DOHH2 (cell line): ENCODE measurements at regions not wholly inside any gene's neighbourhood (a gene's known extent, or its start where the extent isn't known, plus 50 kb on each side); places are given as distances from the start of the nearest gene placed in this dataset.

Experiments used
- H3F3A ChIP-seq: fragments of 200-600 bp; sonication (generic), shearing (Covaris generic); 2 replicates; pipeline ENCODE4 v1.6.0; 2016; ENCODE audit warnings: antibody characterized with exemption, mild to moderate bottlenecking; ENCODE audit not compliant: control insufficient read depth, insufficient read depth
- H3K27ac ChIP-seq: fragments of 200-600 bp; sonication (generic); 2 replicates; pipeline ENCODE4 v1.5.1; 2014; ENCODE audit warnings: low read depth, mild to moderate bottlenecking, low read length, moderate library complexity
- H3K27me3 ChIP-seq: fragments of 200-600 bp; sonication (generic); 2 replicates; pipeline ENCODE4 v1.6.1; 2014; ENCODE audit warnings: mild to moderate bottlenecking, low read length, mixed read lengths; ENCODE audit not compliant: control insufficient read depth
- H3K36me3 ChIP-seq: fragments of 200-600 bp; sonication (generic); 2 replicates; pipeline ENCODE4 v1.6.1; 2014; ENCODE audit warnings: mild to moderate bottlenecking, low read length, moderate library complexity, mixed read lengths; ENCODE audit not compliant: control insufficient read depth
- H3K4me1 ChIP-seq: fragments of 200-600 bp; sonication (generic); 2 replicates; pipeline ENCODE4 v1.6.1; 2014; ENCODE audit warnings: mild to moderate bottlenecking, low read length, mixed read lengths; ENCODE audit not compliant: control insufficient read depth
- H3K4me2 ChIP-seq: fragments of 200-600 bp; sonication (generic); 2 replicates; pipeline ENCODE4 v1.6.0; 2014; ENCODE audit warnings: mild to moderate bottlenecking, low read length, moderate library complexity
- H3K4me3 ChIP-seq: fragments of 200-600 bp; sonication (generic); 2 replicates; pipeline ENCODE4 v1.5.1; 2014; ENCODE audit warnings: mild to moderate bottlenecking, low read length, mixed read lengths
- H3K79me2 ChIP-seq: fragments of 200-600 bp; sonication (generic); 2 replicates; pipeline ENCODE4 v1.6.1; 2014; ENCODE audit warnings: mild to moderate bottlenecking, low read length, mixed read lengths; ENCODE audit not compliant: control insufficient read depth
- H3K9me2 ChIP-seq: fragments of 200-600 bp; sonication (generic); replicated peaks from 2 replicates; pipeline ENCODE4 v1.6.1; 2014; ENCODE audit warnings: mild to moderate bottlenecking, low read length, mixed read lengths; ENCODE audit not compliant: control insufficient read depth
- H3K9me3 ChIP-seq: fragments of 200-600 bp; sonication (generic); 2 replicates; pipeline ENCODE4 v1.6.1; 2014; ENCODE audit warnings: antibody characterized with exemption, low read length, mixed read lengths; ENCODE audit not compliant: control insufficient read depth, insufficient read depth
- H4K20me1 ChIP-seq: fragments of 200-600 bp; sonication (generic); 2 replicates; pipeline ENCODE4 v1.6.0; 2014; ENCODE audit warnings: low read depth, mild to moderate bottlenecking, antibody characterized with exemption, low read length, moderate library complexity; ENCODE audit not compliant: control insufficient read depth, insufficient read depth
- CTCF ChIP-seq: fragments of 200-600 bp; sonication (generic); IDR thresholded peaks from one replicate; pipeline ENCODE4 v1.5.1; 2014; ENCODE audit warnings: antibody characterized with exemption, mild to moderate bottlenecking, low read depth, low read length; ENCODE audit not compliant: poor library complexity, severe bottlenecking
- EZH2phosphoT487 ChIP-seq: fragments of 200-600 bp; sonication (generic); IDR thresholded peaks from 2 replicates; pipeline ENCODE4 v1.6.1; 2017; ENCODE audit warnings: borderline replicate concordance, mild to moderate bottlenecking, antibody characterized with exemption, low read length, moderate library complexity, mixed read lengths

GRCh38 chr18:45379903-45380302, 235.4 kb upstream of the SLC14A2 start:
- TF ChIP-seq EZH2phosphoT487: no peak
- no peak for TF ChIP-seq CTCF
- H3K4me1 ChIP-seq: no peaks in the 10 kb centered on the region
- no peaks in the 10 kb centered on the region for H3K79me2 ChIP-seq
- H3K27me3 ChIP-seq: peaks cover 6% of the 10 kb centered on the region
- H3K27ac ChIP-seq: no peak overlapping the region
- H3K4me3 ChIP-seq: no peak overlapping the region
- no peaks in the 10 kb centered on the region for H3K9me2 ChIP-seq
- H3K36me3 ChIP-seq: no peaks in the 10 kb centered on the region
- no peaks in the 10 kb centered on the region for H3F3A ChIP-seq
- no peak overlapping the region for H3K4me2 ChIP-seq
- H4K20me1 ChIP-seq: no peaks in the 10 kb centered on the region
- H3K9me3 ChIP-seq: no peaks in the 10 kb centered on the region

GRCh38 chr18:45381282-45381681, 234.0 kb upstream of the SLC14A2 start:
- no peak overlapping the region for H3K4me2 ChIP-seq
- no peaks in the 10 kb centered on the region for H3K9me3 ChIP-seq
- no peaks in the 10 kb centered on the region for H3K9me2 ChIP-seq
- H4K20me1 ChIP-seq: no peaks in the 10 kb centered on the region
- TF ChIP-seq CTCF: no peak
- TF ChIP-seq EZH2phosphoT487: no peak
- no peaks in the 10 kb centered on the region for H3K79me2 ChIP-seq
- H3K27me3 ChIP-seq: peaks cover 10% of the 10 kb centered on the region
- H3K4me3 ChIP-seq: no peak overlapping the region
- H3F3A ChIP-seq: no peaks in the 10 kb centered on the region
- H3K36me3 ChIP-seq: no peaks in the 10 kb centered on the region
- no peaks in the 10 kb centered on the region for H3K4me1 ChIP-seq
- no peak overlapping the region for H3K27ac ChIP-seq

GRCh38 chr18:45383228-45383627, 232.0 kb upstream of the SLC14A2 start:
- no peaks in the 10 kb centered on the region for H3K79me2 ChIP-seq
- no peaks in the 10 kb centered on the region for H3F3A ChIP-seq
- no peak overlapping the region for H3K4me3 ChIP-seq
- H3K27me3 ChIP-seq: peaks cover 5% of the 10 kb centered on the region; the same call in 1 of the 2 replicates
- H3K4me1 ChIP-seq: no peaks in the 10 kb centered on the region
- no peaks in the 10 kb centered on the region for H3K9me3 ChIP-seq
- H3K4me2 ChIP-seq: no peak overlapping the region
- no peak for TF ChIP-seq CTCF
- no peak for TF ChIP-seq EZH2phosphoT487
- H3K27ac ChIP-seq: no peak overlapping the region
- no peaks in the 10 kb centered on the region for H4K20me1 ChIP-seq
- H3K9me2 ChIP-seq: no peaks in the 10 kb centered on the region
- no peaks in the 10 kb centered on the region for H3K36me3 ChIP-seq
